GM13977 (cell line): ENCODE measurements at regions not wholly inside any gene's neighbourhood (a gene's known extent, or its start where the extent isn't known, plus 50 kb on each side); places are given as distances from the start of the nearest gene placed in this dataset.
"Not testable (repeated sequence)": the region's sequence is repeated elsewhere in the genome, so short reads cannot be mapped to it uniquely, and the experiment has no call there.

Experiments used
- DNase-seq: peaks from one replicate; pipeline ENCODE4 v3.0.0; 2012; ENCODE audit warnings: low spot score
- in situ Hi-C: fragments of 300-500 bp; cut with MboI; formaldehyde crosslinking; loops from one replicate; pipeline ENCODE4 v1.12.0; 2022; ENCODE audit warnings: low sequenced_read_pairs, low pct_unique_long_range_greater_than_20kb, mixed read lengths, inconsistent platforms; ENCODE audit not compliant: unreplicated experiment
- TF ChIP-seq, protein P1 (sequence below): IDR thresholded peaks from 2 replicates; pipeline ENCODE4 v1.5.1; 2012; ENCODE audit warnings: mild to moderate bottlenecking, control low read depth; ENCODE audit not compliant: insufficient read depth; ENCODE audit errors: extremely low read depth, missing control alignments

GRCh38 chr4:79132826-79133225, 193.0 kb downstream of the NAA11 start:
- no peak for DNase-seq
- TF ChIP-seq, protein P1, sequence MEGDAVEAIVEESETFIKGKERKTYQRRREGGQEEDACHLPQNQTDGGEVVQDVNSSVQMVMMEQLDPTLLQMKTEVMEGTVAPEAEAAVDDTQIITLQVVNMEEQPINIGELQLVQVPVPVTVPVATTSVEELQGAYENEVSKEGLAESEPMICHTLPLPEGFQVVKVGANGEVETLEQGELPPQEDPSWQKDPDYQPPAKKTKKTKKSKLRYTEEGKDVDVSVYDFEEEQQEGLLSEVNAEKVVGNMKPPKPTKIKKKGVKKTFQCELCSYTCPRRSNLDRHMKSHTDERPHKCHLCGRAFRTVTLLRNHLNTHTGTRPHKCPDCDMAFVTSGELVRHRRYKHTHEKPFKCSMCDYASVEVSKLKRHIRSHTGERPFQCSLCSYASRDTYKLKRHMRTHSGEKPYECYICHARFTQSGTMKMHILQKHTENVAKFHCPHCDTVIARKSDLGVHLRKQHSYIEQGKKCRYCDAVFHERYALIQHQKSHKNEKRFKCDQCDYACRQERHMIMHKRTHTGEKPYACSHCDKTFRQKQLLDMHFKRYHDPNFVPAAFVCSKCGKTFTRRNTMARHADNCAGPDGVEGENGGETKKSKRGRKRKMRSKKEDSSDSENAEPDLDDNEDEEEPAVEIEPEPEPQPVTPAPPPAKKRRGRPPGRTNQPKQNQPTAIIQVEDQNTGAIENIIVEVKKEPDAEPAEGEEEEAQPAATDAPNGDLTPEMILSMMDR = no peak
- in situ Hi-C loops = no loop called here

DNA sequence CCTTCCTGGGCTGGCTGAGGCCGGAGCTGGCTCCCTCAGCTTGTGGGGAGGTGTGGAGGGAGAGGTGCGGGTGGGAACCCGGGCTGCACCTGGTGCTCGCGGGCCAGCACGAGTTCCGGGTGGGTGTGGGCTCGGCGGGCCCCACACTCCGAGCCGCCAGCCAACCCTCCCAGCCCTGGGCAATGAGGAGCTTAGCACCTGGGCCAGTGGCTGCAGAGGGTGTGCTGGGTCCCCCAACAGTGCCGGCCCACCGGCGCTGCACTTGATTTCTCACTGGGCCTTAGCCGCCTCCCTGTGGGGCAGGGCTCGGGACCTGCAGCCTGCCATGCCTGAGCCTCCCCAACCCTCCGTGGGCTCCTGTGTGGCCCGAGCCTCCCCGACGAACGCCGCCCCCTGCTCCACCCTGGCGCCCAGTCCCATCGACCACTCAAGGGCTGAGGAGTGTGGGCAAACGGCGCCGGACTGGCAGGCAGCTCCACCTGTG, 182.7 kb upstream of the PAQR3 start:
- in situ Hi-C loops = no loop called here

DNA sequence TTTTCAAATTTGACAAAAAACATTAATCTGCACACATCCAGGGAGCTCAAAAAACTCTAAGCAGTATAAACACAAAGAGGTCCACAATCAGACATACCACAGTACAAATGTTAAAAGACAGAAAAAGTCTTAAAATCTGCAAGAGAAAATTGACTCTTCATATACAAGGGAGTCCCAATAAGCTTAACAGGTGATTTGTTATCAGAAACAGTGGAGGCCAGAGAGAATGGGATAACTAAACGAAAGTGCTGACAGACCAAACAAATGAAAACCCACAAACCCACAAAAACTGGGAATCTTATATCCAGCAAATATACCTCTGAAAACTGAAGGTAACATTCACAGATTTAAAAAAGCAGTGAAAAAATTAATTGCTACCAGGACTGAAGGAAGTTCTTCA, 182.0 kb upstream of the PAQR3 start:
- TF ChIP-seq, protein P1 = no peak
- no peak for DNase-seq
- in situ Hi-C loops = no loop called here

More for the DNA sequence above, 182.7 kb upstream of the PAQR3 start:
- TF ChIP-seq, protein P1 = no peak
- DNase-seq = no peak

GRCh38 chr4:79117051-79117450, 177.8 kb upstream of the PAQR3 start:
- DNase-seq, in situ Hi-C loops: not testable (repeated sequence)

- in situ Hi-C loops = no loop called here
- no peak for DNase-seq
- TF ChIP-seq, protein P1 = no peak
Measured at GRCh38 chr4:79107014-79107413, 167.8 kb upstream of the PAQR3 start.

GRCh38 chr4:79088946-79089691, 149.9 kb upstream of the PAQR3 start:
- no peak for DNase-seq
- TF ChIP-seq, protein P1 = no peak
- in situ Hi-C loops = no loop called here

DNA sequence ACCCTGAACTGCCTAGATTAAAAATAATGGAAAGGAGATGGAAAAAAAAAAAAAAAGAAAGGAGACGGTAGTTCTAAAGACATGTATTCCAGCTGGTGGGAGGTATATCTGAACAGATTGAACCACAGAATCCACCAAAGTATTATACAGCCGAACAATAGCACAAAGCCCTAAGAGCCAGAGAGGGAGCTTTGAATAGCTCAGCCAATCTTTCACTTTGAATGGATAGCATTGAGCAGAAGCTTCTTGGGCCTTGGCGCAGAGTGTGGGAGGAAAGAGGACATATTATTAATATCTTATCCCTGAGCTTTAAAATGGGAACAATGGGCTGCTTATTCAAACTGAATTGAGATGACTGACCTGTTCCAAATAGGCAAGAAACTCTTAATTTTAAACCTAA, 147.8 kb upstream of the PAQR3 start:
- TF ChIP-seq, protein P1 = no peak
- in situ Hi-C loops = no loop called here

More for the DNA sequence above, 147.8 kb upstream of the PAQR3 start:
- no peak for DNase-seq
